Gastroesophageal sphincter (tissue), 3 donors: ENCODE measurements at regions not wholly inside any gene's neighbourhood (a gene's known extent, or its start where the extent isn't known, plus 50 kb on each side); places are given as distances from the start of the nearest gene placed in this dataset.

Experiments
- EP300 ChIP-seq: sonication (generic); formaldehyde crosslinking; IDR thresholded peaks from one replicate; pipeline ENCODE4 v1.6.1; 2017; ENCODE audit warnings: antibody characterized with exemption, mild to moderate bottlenecking
- POLR2A ChIP-seq, 2 donors: fragments of 450-650 bp; IDR thresholded peaks; one replicate each; pipeline ENCODE4 v1.6.1; 2017; ENCODE audit warnings: antibody characterized with exemption in 2 of 2, mild to moderate bottlenecking in 2 of 2, moderate library complexity in 1 of 2
- POLR2AphosphoS5 ChIP-seq: sonication (generic); formaldehyde crosslinking; IDR thresholded peaks from one replicate; pipeline ENCODE4 v1.6.1; 2017; ENCODE audit warnings: antibody characterized with exemption
- TF ChIP-seq, protein P1 (sequence below), 4 experiments: fragments of 200-600 bp in 2 of 4; fragments of 450-650 bp in 2 of 4; sonication (generic) in 1 of 4; IDR thresholded peaks; one replicate each; pipeline ENCODE4 v1.5.1; 2017 to 2019; ENCODE audit warnings: antibody characterized with exemption in 4 of 4, mild to moderate bottlenecking in 2 of 4, moderate library complexity in 2 of 4

DNA sequence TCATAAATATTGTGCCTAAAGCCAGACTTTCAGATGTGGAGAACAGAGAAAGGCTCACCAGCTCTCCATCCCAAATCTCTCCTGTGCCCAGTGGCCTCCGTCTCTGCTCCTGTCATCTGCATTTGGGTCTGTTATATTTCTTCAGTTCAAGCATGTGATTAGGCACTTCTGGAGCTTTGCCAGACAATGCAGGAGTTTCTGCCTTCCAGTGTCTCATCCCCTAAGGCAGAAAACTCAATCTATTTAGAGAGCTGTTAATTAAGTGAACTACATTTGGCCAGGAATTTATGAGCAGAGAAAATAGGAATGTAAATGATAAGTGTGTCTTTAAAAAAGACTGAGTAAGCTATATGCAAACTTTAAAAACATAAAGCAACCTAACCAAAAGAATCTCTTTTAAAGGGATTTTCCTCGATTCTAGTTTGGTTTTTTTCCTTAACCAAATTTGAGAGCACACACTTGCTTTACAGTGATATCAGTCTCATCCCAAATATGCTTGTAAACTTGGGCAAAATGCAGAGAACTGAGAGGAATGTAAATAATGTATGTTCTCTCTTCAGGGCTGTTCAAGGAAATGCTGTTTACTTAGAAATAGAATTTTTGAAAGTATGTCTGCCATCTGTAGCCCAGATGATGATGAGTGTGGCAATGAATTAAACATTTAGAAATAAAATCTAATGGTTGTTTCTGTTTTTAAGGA lies 113.9 kb downstream of the ELOVL4 start:
- TF ChIP-seq, protein P1, sequence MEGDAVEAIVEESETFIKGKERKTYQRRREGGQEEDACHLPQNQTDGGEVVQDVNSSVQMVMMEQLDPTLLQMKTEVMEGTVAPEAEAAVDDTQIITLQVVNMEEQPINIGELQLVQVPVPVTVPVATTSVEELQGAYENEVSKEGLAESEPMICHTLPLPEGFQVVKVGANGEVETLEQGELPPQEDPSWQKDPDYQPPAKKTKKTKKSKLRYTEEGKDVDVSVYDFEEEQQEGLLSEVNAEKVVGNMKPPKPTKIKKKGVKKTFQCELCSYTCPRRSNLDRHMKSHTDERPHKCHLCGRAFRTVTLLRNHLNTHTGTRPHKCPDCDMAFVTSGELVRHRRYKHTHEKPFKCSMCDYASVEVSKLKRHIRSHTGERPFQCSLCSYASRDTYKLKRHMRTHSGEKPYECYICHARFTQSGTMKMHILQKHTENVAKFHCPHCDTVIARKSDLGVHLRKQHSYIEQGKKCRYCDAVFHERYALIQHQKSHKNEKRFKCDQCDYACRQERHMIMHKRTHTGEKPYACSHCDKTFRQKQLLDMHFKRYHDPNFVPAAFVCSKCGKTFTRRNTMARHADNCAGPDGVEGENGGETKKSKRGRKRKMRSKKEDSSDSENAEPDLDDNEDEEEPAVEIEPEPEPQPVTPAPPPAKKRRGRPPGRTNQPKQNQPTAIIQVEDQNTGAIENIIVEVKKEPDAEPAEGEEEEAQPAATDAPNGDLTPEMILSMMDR (IDR thresholded peaks at IDR 0.05): no peak
- no peak for TF ChIP-seq POLR2AphosphoS5
- no peak for TF ChIP-seq POLR2A (IDR thresholded peaks at IDR 0.05)
- no peak for TF ChIP-seq EP300
